HCT116 (cell line): ENCODE measurements at regions not wholly inside any gene's neighbourhood (a gene's known extent, or its start where the extent isn't known, plus 50 kb on each side); places are given as distances from the start of the nearest gene placed in this dataset.

ENCODE experiments used
- ELF1 ChIP-seq: IDR thresholded peaks from 2 replicates; pipeline ENCODE4 v1.6.1; 2012; ENCODE audit warnings: low read depth, borderline replicate concordance
- EZH2 ChIP-seq: fragments of 200-600 bp; sonication (generic); IDR thresholded peaks from 2 replicates; pipeline ENCODE4 v1.6.1; 2017; ENCODE audit warnings: antibody characterized with exemption, mixed run types
- EZH2phosphoT487 ChIP-seq: fragments of 200-600 bp; IDR thresholded peaks from 2 replicates; pipeline ENCODE4 v1.6.1; 2018; ENCODE audit warnings: antibody characterized with exemption, borderline replicate concordance
- FOSL1 ChIP-seq: IDR thresholded peaks from 2 replicates; pipeline ENCODE4 v1.6.1; 2012; ENCODE audit warnings: low read depth
- JUND ChIP-seq: IDR thresholded peaks from 2 replicates; pipeline ENCODE4 v1.6.1; 2012
- POLR2A ChIP-seq: IDR thresholded peaks from 2 replicates; pipeline ENCODE4 v1.7.0; 2011; ENCODE audit warnings: borderline replicate concordance; ENCODE audit not compliant: insufficient read depth, insufficient read length; ENCODE audit errors: extremely low read depth
- POLR2AphosphoS5 ChIP-seq: IDR thresholded peaks from 2 replicates; pipeline ENCODE4 v1.6.1; 2011; ENCODE audit warnings: mild to moderate bottlenecking, low read depth, low read length, moderate library complexity
- REST ChIP-seq: IDR thresholded peaks from 2 replicates; pipeline ENCODE4 v1.6.1; 2012; ENCODE audit warnings: low read depth
- SP1 ChIP-seq: IDR thresholded peaks from 2 replicates; pipeline ENCODE4 v1.6.1; 2012; ENCODE audit warnings: low read depth
- YY1 ChIP-seq: IDR thresholded peaks from 2 replicates; pipeline ENCODE4 v1.6.1; 2011; ENCODE audit warnings: low read length, low read depth, moderate library complexity, mild to moderate bottlenecking; ENCODE audit not compliant: insufficient replicate concordance; ENCODE audit errors: extremely low read depth
- ZFX ChIP-seq: fragments of 450-650 bp; IDR thresholded peaks from 2 replicates; pipeline ENCODE4 v1.6.1; 2017
- ZNF274 ChIP-seq: fragments of 200-500 bp; sonication (Bioruptor generic); IDR thresholded peaks from 2 replicates; pipeline ENCODE4 v1.6.1; 2014; ENCODE audit warnings: mild to moderate bottlenecking, low read depth, low read length, inconsistent platforms
- TF ChIP-seq, protein P1 (sequence below), 3 experiments: fragments of 200-600 bp in 1 of 3; sonication (generic) in 1 of 3; IDR thresholded peaks in 2 of 3; conservative IDR thresholded peaks in 1 of 3; 2 replicates each; pipeline ENCODE4 v1.5.1; 2012 to 2017; ENCODE audit warnings: low read depth in 2 of 3, low read length in 2 of 3, antibody characterized with exemption in 1 of 3, borderline replicate concordance in 1 of 3, control low read depth in 1 of 3, mild to moderate bottlenecking in 1 of 3, mixed read lengths in 1 of 3, mixed run types in 1 of 3, moderate library complexity in 1 of 3; ENCODE audit not compliant: insufficient read depth in 1 of 3
- TF ChIP-seq, protein P2 (sequence below): IDR thresholded peaks from 2 replicates; pipeline ENCODE4 v1.6.1; 2012

DNA sequence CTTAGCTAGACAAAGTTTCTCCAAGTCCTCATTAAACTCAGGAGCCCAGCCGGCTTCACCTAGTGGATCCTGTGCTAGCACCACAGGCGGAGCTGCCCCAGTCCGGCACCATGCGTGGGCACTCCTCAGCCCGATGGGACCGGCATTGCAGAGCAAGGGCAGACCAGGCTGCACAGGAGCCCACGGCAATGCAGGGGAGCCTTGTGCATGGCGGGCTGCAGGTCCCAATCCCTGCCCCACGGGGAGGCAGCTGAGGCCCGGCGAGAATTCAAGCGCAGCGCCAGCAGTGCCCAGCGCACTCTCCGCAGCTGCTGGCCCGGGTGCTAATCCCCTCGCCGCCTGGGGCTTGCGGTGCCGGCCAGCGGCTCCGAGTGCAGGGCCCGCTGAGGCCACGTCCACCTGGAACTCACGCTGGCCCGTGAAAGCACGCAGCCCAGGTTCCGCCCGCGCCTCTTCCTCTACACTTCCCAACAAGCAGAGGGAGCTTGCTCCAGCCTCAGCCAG is 292.3 kb upstream of the EYS start:
- TF ChIP-seq YY1: no peak
- TF ChIP-seq, protein P1, sequence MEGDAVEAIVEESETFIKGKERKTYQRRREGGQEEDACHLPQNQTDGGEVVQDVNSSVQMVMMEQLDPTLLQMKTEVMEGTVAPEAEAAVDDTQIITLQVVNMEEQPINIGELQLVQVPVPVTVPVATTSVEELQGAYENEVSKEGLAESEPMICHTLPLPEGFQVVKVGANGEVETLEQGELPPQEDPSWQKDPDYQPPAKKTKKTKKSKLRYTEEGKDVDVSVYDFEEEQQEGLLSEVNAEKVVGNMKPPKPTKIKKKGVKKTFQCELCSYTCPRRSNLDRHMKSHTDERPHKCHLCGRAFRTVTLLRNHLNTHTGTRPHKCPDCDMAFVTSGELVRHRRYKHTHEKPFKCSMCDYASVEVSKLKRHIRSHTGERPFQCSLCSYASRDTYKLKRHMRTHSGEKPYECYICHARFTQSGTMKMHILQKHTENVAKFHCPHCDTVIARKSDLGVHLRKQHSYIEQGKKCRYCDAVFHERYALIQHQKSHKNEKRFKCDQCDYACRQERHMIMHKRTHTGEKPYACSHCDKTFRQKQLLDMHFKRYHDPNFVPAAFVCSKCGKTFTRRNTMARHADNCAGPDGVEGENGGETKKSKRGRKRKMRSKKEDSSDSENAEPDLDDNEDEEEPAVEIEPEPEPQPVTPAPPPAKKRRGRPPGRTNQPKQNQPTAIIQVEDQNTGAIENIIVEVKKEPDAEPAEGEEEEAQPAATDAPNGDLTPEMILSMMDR (IDR thresholded peaks at IDR 0.05 in 2 of 3, conservative IDR thresholded peaks at IDR 0.05 in 1 of 3; ENCODE audit: borderline replicate concordance in 1 of 3, insufficient read depth in 1 of 3, low read depth in 2 of 3, low read length in 2 of 3): no peak
- no peak for TF ChIP-seq POLR2A
- no peak for TF ChIP-seq REST
- TF ChIP-seq ELF1: no peak
- no peak for TF ChIP-seq EZH2phosphoT487
- TF ChIP-seq JUND: no peak
- TF ChIP-seq ZFX: no peak
- TF ChIP-seq, protein P2, sequence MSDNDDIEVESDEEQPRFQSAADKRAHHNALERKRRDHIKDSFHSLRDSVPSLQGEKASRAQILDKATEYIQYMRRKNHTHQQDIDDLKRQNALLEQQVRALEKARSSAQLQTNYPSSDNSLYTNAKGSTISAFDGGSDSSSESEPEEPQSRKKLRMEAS: no peak
- no peak for TF ChIP-seq EZH2
- no peak for TF ChIP-seq POLR2AphosphoS5
- no peak for TF ChIP-seq SP1
- no peak for TF ChIP-seq FOSL1
- no peak for TF ChIP-seq ZNF274
